K562 (cell line): ENCODE measurements at regions not wholly inside any gene's neighbourhood (a gene's known extent, or its start where the extent isn't known, plus 50 kb on each side); places are given as distances from the start of the nearest gene placed in this dataset.
A peak's percentile ranks its signal among the peaks of the same experiment; 100 is the strongest.

Source experiments
- ATAC-seq: fragments of 200-7000 bp; cut with Tn5 transposase; 3 replicates; pipeline ENCODE4 v1.9.1; 2020; ENCODE audit warnings: moderate library complexity
- BruUV-seq: library from RNA; stranded (reverse); fragments of 400-500 nt; replicated peaks from 2 replicates; lab custom pipeline; 2021; lab: Mats Ljungman, UMichigan
- CTCF ChIA-PET: fragments of 300-600 bp; formaldehyde crosslinking; extraction: SDS; loops from one replicate; lab custom pipeline; 2021; ENCODE audit warnings: low intra/inter-chr PET ratio; lab: Yijun Ruan, JAX
- POLR2A ChIA-PET: fragments of 300-600, 350-650 bp; sonication (Branson Sonifier 250); formaldehyde crosslinking; extraction: SDS; loops from one replicate; lab custom pipeline; 2021; ENCODE audit warnings: antibody characterized with exemption, inconsistent platforms; lab: Yijun Ruan, JAX
- DNase-seq, 4 experiments: peaks; one replicate each; pipeline versions ENCODE4 v3.0.0 to v3.0.0-alpha.2; 2011 to 2018; ENCODE audit warnings: low spot score in 3 of 4, mixed read lengths in 3 of 4; ENCODE audit errors: extremely low read depth in 1 of 4
- FAIRE-seq: peaks from 2 replicates; lab custom pipeline; 2011; peaks lifted over from hg19 to GRCh38; lab: Jason Lieb, UNC
- H2AFZ ChIP-seq: 2 replicates; pipeline ENCODE4 v1.6.0; 2011; ENCODE audit warnings: low read depth, low read length, control low read depth, inconsistent platforms
- H3K27ac ChIP-seq: fragments of 200-600 bp; 3 replicates; pipeline ENCODE4 v1.8.0; 2011; ENCODE audit warnings: low read depth, mild to moderate bottlenecking, control low read depth, inconsistent platforms, low read length, moderate library complexity, mixed read lengths; ENCODE audit errors: extremely low read depth
- H3K27me3 ChIP-seq, 2 experiments: fragments of 300-600 bp in 1 of 2; 2 replicates in 1 of 2; 3 replicates in 1 of 2; pipeline versions ENCODE4 v1.6.0 to v1.8.0; 2011; ENCODE audit warnings: inconsistent platforms in 2 of 2, low read length in 2 of 2, mild to moderate bottlenecking in 1 of 2, mixed read lengths in 1 of 2, moderate library complexity in 1 of 2; ENCODE audit not compliant: control insufficient read depth in 2 of 2, insufficient read depth in 2 of 2
- H3K36me3 ChIP-seq: fragments of 300-600 bp; 3 replicates; pipeline ENCODE4 v1.8.0; 2011; ENCODE audit warnings: mild to moderate bottlenecking, low read length, inconsistent platforms; ENCODE audit not compliant: control insufficient read depth, insufficient read depth
- H3K4me1 ChIP-seq, 2 experiments: fragments of 200-600 bp in 1 of 2; replicated peaks in 1 of 2; 2 replicates in 1 of 2; 3 replicates in 1 of 2; pipeline versions ENCODE4 v1.5.1 to v1.8.0; 2011; ENCODE audit warnings: inconsistent platforms in 2 of 2, low read length in 2 of 2, mild to moderate bottlenecking in 1 of 2, mixed read lengths in 1 of 2, moderate library complexity in 1 of 2; ENCODE audit not compliant: control insufficient read depth in 2 of 2, insufficient read depth in 2 of 2
- H3K4me2 ChIP-seq: 2 replicates; pipeline ENCODE4 v1.6.1; 2011; ENCODE audit warnings: low read length, control low read depth, inconsistent platforms, mixed read lengths; ENCODE audit not compliant: insufficient read depth
- H3K4me3 ChIP-seq: fragments of 200-600 bp; sonication (generic), shearing (Covaris generic); 2 replicates; pipeline ENCODE4 v1.5.1; 2016; ENCODE audit warnings: control low read depth, inconsistent platforms
- H3K79me2 ChIP-seq: fragments of 200-600 bp; 3 replicates; pipeline ENCODE4 v1.8.0; 2011; ENCODE audit warnings: low read length, inconsistent platforms; ENCODE audit not compliant: control insufficient read depth, insufficient read depth
- H3K9ac ChIP-seq, 2 experiments: 2 replicates each; pipeline versions ENCODE4 v1.6.0 to v1.6.1; 2011; ENCODE audit warnings: low read depth in 2 of 2, low read length in 2 of 2, control low read depth in 1 of 2, inconsistent platforms in 1 of 2, mild to moderate bottlenecking in 1 of 2, mixed read lengths in 1 of 2; ENCODE audit not compliant: insufficient read depth in 1 of 2
- H3K9me1 ChIP-seq: one replicate; pipeline ENCODE4 v1.6.0; 2011; ENCODE audit warnings: inconsistent platforms, mild to moderate bottlenecking, low read length, moderate library complexity; ENCODE audit not compliant: control insufficient read depth, insufficient read depth
- H3K9me3 ChIP-seq: replicated peaks from 2 replicates; pipeline ENCODE4 v1.5.1; 2011; ENCODE audit warnings: low read depth, low read length, inconsistent platforms; ENCODE audit not compliant: control insufficient read depth, insufficient read depth
- H4K20me1 ChIP-seq: replicated peaks from 2 replicates; pipeline ENCODE4 v1.6.1; 2011; ENCODE audit warnings: low read length, inconsistent platforms, mixed read lengths; ENCODE audit not compliant: control insufficient read depth, insufficient read depth
- C11orf30 ChIP-seq: fragments of 450-650 bp; IDR thresholded peaks from 2 replicates; pipeline ENCODE4 v1.6.1; 2016; ENCODE audit warnings: low read depth, mild to moderate bottlenecking
- JUND ChIP-seq, 2 experiments: IDR thresholded peaks; 2 replicates in 1 of 2; 3 replicates in 1 of 2; pipeline ENCODE4 v1.6.1; 2011; ENCODE audit warnings: borderline replicate concordance in 2 of 2, low read depth in 2 of 2, low read length in 2 of 2, improper control_type of control experiment in 1 of 2, missing biosample characterization in 1 of 2, missing genetic modification characterization in 1 of 2, missing genetic modification reagents in 1 of 2
- MAFF ChIP-seq: IDR thresholded peaks from 2 replicates; pipeline ENCODE4 v1.6.1; 2012; ENCODE audit warnings: low read length, improper control_type of control experiment
- MAFG ChIP-seq: fragments of 450-650 bp; conservative IDR thresholded peaks from 2 replicates; pipeline ENCODE4 v1.6.1; 2016; ENCODE audit warnings: missing genetic modification characterization, missing compliant biosample characterization
- MAFK ChIP-seq: IDR thresholded peaks from 2 replicates; pipeline ENCODE4 v1.6.1; 2011; ENCODE audit warnings: low read length, improper control_type of control experiment
- PURB ChIP-seq: sonication (generic); formaldehyde crosslinking; IDR thresholded peaks from 2 replicates; pipeline ENCODE4 v1.9.0; 2021; ENCODE audit warnings: low read depth, mild to moderate bottlenecking, missing genetic modification reagents
- RAD51 ChIP-seq: fragments of 450-650 bp; IDR thresholded peaks from 2 replicates; pipeline ENCODE4 v1.7.1; 2016; ENCODE audit warnings: low read depth, mild to moderate bottlenecking, borderline replicate concordance
- RBM25 ChIP-seq: fragments of 200-400 bp; formaldehyde crosslinking; IDR thresholded peaks from 2 replicates; pipeline ENCODE4 v1.6.1; 2018; ENCODE audit warnings: low read length, low read depth, moderate library complexity; ENCODE audit not compliant: severe bottlenecking
- TFAM ChIP-seq: fragments of 250-450 bp; sonication (Bioruptor Pico); conservative IDR thresholded peaks from 2 replicates; pipeline ENCODE4 v1.5.0; 2021; ENCODE audit warnings: mild to moderate bottlenecking, moderate library complexity
- ZNF217 ChIP-seq: sonication (generic); formaldehyde crosslinking; IDR thresholded peaks from 2 replicates; pipeline ENCODE4 v1.8.0; 2022; ENCODE audit warnings: mild to moderate bottlenecking, missing genetic modification reagents
- ZNF316 ChIP-seq: fragments of 450-650 bp; IDR thresholded peaks from 2 replicates; pipeline ENCODE4 v1.6.1; 2016
- WGBS: fragments of 100-300 bp; shearing (Covaris generic); methylation state at CpG from one replicate; pipeline ENCODE4 v1.1.6; 2016; ENCODE audit warnings: low coverage, mixed read lengths; ENCODE audit not compliant: insufficient coverage; ENCODE audit errors: missing lambda C conversion rate; 5-methylcytosine and 5-hydroxymethylcytosine counted together
- in situ Hi-C: fragments of 300-500 bp; cut with MboI; formaldehyde crosslinking; loops from 4 replicates; pipeline ENCODE4 v1.15.0; 2018; ENCODE audit warnings: inconsistent platforms, mixed read lengths
- intact Hi-C: fragments of 100-400 bp; cut with micrococcal nuclease; formaldehyde crosslinking; loops from 2 replicates; pipeline ENCODE4 v1.14.2; 2022

DNA sequence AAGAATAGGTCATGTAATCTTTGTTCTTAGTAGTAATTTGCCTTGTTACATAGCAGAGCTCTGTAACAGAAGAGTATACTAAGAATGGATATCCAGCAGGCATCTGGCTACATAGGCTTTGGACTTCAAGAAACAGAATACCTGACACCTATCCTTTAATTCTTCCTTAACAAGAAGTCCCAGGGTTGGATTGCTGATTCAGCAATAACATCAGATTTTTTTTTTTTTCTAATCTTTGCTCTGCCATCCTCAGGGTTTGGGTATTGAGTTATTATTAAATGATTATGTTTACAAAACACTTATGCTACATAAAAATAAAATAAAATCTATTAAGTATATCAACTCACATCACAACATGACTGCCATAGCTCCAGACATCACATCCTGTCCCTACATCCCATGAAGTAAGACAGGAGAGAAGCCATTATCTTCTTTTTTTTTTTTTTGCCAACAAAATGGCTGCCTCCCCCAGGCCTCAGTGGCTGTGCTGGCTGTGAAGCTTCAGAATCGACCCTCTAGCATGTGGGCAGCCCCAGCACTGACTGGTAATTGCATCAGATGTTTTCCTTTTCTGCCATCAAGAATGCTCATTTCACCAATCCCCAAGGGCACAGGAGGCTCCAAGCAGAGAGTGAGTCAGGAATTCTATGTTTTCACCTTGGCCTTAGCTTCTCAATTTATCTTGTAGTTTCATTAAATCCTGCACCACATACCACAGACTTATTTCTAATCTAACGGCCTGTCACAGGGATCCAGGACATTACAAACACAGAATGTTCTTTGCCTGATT lies 186.2 kb downstream of the DICER1 start:
- WGBS, result 0% methylated on average over 2 of the region's 2 CpGs
- intact Hi-C loops, result no loop called here

DNA sequence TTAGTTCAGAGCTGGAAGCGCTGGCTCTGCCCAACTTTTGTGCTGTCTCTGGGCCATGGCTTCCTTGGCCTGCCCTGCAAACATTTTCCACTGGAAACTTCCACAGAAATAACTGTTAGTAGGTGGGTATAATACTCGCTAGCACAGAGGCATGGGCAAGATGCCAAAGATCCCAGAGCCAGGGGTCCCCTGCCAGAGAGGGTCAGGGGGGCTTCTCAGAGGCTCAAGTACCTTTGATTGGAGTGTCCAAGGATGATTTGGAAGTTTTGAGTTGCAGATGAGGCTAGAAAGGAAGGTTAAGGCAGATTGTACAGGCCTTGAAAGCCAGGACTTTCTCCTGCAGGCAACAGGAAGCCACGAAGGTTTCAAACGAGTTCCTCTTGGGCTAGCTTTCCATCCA lies 187.6 kb downstream of the DICER1 start:
- BruUV-seq, result no TSS peak
- Histone ChIP-seq H3K27ac (no peak overlapping the region), H3K79me2 (no peaks in the 10 kb centered on the region), H3K9me3 (no peaks in the 10 kb centered on the region), H3K27me3 (no peaks in the 10 kb centered on the region; a peak in 1 of 5 replicates), H3K9ac (no peak overlapping the region), H3K36me3 (no peaks in the 10 kb centered on the region), H3K9me1 (no peaks in the 10 kb centered on the region), H3K4me2 (no peak overlapping the region), H3K4me1 (no peaks in the 10 kb centered on the region), H3K4me3 (no peak overlapping the region), H4K20me1 (no peaks in the 10 kb centered on the region), H2AFZ (no peak overlapping the region)
- no peak for DNase-seq
- CTCF ChIA-PET, result no interaction called here
- intact Hi-C loops (no loop called here), in situ Hi-C loops (no loop called here)
- TF ChIP-seq RAD51, result no peak
- TF ChIP-seq JUND (IDR thresholded peaks at IDR 0.05; ENCODE audit: borderline replicate concordance, low read depth, low read length), result no peak
- TF ChIP-seq JUND (tag; IDR thresholded peaks at IDR 0.05; ENCODE audit: borderline replicate concordance, low read depth, low read length), result no peak
- TF ChIP-seq PURB, result no peak
- POLR2A ChIA-PET, result no interaction called here
- ATAC-seq, result no peak
- no peak for FAIRE-seq
- WGBS, result 2% methylated on average over 4 of the region's 4 CpGs

More for the DNA sequence above, 186.2 kb downstream of the DICER1 start:
- in situ Hi-C loops, result no loop called here
- Histone ChIP-seq H3K27ac (no peak overlapping the region), H3K4me2 (no peak overlapping the region), H2AFZ (no peak overlapping the region), H3K79me2 (no peaks in the 10 kb centered on the region), H3K27me3 (no peaks in the 10 kb centered on the region; a peak in 1 of 5 replicates), H3K4me3 (no peak overlapping the region), H3K9me1 (no peaks in the 10 kb centered on the region), H3K4me1 (no peaks in the 10 kb centered on the region), H3K36me3 (no peaks in the 10 kb centered on the region), H4K20me1 (no peaks in the 10 kb centered on the region), H3K9ac (no peak overlapping the region), H3K9me3 (no peaks in the 10 kb centered on the region)
- peak; percentile 84 for TF ChIP-seq ZNF316
- peak; percentile 88 for TF ChIP-seq MAFK
- peak; percentile 72 for TF ChIP-seq MAFG (tag)
- TF ChIP-seq TFAM (CRISPR knock-in tag), result no peak
- TF ChIP-seq RBM25, result peak; percentile 81
- peak; percentile 66 for TF ChIP-seq C11orf30
- peak; percentile 86 for TF ChIP-seq MAFF
- no peak for TF ChIP-seq ZNF217
- POLR2A ChIA-PET, result no interaction called here
- no peak for ATAC-seq
- DNase-seq, result no peak
- no TSS peak for BruUV-seq
- FAIRE-seq, result no peak
- CTCF ChIA-PET, result no interaction called here
